HCT116 (cell line): ENCODE measurements at regions not wholly inside any gene's neighbourhood (a gene's known extent, or its start where the extent isn't known, plus 50 kb on each side); places are given as distances from the start of the nearest gene placed in this dataset.

Source experiments
- CEBPB ChIP-seq: IDR thresholded peaks from 2 replicates; pipeline ENCODE4 v1.6.1; 2012; ENCODE audit warnings: low read depth
- CTCF ChIP-seq, 3 experiments: fragments of 200-600 bp in 1 of 3; sonication (generic) in 1 of 3; IDR thresholded peaks in 2 of 3; conservative IDR thresholded peaks in 1 of 3; 2 replicates each; pipeline ENCODE4 v1.5.1; 2012 to 2017; ENCODE audit warnings: low read depth in 2 of 3, low read length in 2 of 3, antibody characterized with exemption in 1 of 3, borderline replicate concordance in 1 of 3, control low read depth in 1 of 3, mild to moderate bottlenecking in 1 of 3, mixed read lengths in 1 of 3, mixed run types in 1 of 3, moderate library complexity in 1 of 3; ENCODE audit not compliant: insufficient read depth in 1 of 3
- EZH2 ChIP-seq: fragments of 200-600 bp; sonication (generic); IDR thresholded peaks from 2 replicates; pipeline ENCODE4 v1.6.1; 2017; ENCODE audit warnings: antibody characterized with exemption, mixed run types
- JUND ChIP-seq: IDR thresholded peaks from 2 replicates; pipeline ENCODE4 v1.6.1; 2012
- POLR2A ChIP-seq: IDR thresholded peaks from 2 replicates; pipeline ENCODE4 v1.7.0; 2011; ENCODE audit warnings: borderline replicate concordance; ENCODE audit not compliant: insufficient read depth, insufficient read length; ENCODE audit errors: extremely low read depth
- POLR2AphosphoS5 ChIP-seq: IDR thresholded peaks from 2 replicates; pipeline ENCODE4 v1.6.1; 2011; ENCODE audit warnings: mild to moderate bottlenecking, low read depth, low read length, moderate library complexity
- REST ChIP-seq: IDR thresholded peaks from 2 replicates; pipeline ENCODE4 v1.6.1; 2012; ENCODE audit warnings: low read depth
- YY1 ChIP-seq: IDR thresholded peaks from 2 replicates; pipeline ENCODE4 v1.6.1; 2011; ENCODE audit warnings: low read length, low read depth, moderate library complexity, mild to moderate bottlenecking; ENCODE audit not compliant: insufficient replicate concordance; ENCODE audit errors: extremely low read depth
- TF ChIP-seq, protein P1 (sequence below): IDR thresholded peaks from 2 replicates; pipeline ENCODE4 v1.6.1; 2012

DNA sequence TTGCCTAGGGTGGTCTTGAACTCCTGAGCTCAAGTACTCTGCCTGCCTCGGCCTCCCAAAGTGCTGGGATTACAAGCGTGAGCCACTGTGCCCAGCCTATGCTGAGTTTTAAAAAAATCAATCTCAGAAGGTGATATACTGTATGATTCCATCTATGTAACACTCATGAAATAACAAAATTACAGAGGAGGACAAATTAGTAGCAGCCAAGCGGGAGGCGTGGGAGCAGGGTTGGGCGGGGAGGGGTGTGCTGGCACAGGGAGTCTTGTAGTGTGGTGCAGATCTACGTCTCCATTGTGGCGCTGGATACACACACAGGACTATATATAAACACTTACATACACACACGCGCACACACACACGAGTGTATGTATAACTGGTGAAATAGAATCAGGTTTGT is 80.6 kb upstream of the LINGO1 start:
- TF ChIP-seq POLR2A (no peak), POLR2AphosphoS5 (no peak), CTCF (IDR thresholded peaks at IDR 0.05 in 2 of 3, conservative IDR thresholded peaks at IDR 0.05 in 1 of 3; ENCODE audit: borderline replicate concordance in 1 of 3, insufficient read depth in 1 of 3, low read depth in 2 of 3, low read length in 2 of 3) (no peak), REST (no peak), EZH2 (no peak), YY1 (no peak), CEBPB (no peak), JUND (no peak)
- TF ChIP-seq, protein P1, sequence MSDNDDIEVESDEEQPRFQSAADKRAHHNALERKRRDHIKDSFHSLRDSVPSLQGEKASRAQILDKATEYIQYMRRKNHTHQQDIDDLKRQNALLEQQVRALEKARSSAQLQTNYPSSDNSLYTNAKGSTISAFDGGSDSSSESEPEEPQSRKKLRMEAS: no peak
